NOMO-1 treated with dmso at 0.1 percent for 144 hours (cell line): ENCODE measurements at regions not wholly inside any gene's neighbourhood (a gene's known extent, or its start where the extent isn't known, plus 50 kb on each side); places are given as distances from the start of the nearest gene placed in this dataset.
A peak's percentile ranks its signal among the peaks of the same experiment; 100 is the strongest.

ENCODE experiments used
- DNase-seq: peaks from one replicate; lab custom pipeline; 2025; ENCODE audit not compliant: unreplicated experiment; lab: John Stamatoyannopoulos, UW

DNA sequence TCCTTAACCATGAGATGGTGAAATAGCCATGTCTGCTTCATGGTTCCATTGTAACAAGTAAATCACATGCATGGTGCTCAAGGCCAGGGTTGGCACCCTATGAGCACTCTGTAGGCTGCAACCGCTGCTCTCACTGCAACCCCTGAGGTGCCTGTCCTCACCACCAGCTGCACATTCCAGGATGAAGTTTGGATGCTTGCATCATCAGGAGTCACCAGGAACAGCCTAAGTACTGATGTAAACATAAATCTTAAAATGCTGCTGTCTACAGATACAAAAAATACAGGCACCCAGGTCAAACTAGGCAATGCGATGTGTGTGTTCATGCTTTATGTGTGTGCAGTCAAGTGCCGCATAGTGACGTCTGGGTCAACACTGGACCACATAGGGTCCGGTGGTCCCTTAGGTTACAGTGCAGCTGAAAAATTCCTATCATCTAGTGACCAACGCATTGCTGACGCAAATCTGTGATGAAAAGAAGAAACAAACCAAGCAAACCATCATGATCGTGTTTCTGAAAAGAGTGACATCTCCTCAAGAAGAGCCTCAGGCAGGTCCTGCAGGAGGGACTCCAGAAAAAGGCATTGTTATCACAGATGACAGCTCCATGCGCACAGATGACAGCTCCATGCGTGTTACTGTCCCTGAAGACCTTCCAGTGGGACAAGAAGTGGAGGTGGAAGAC is 234.8 kb downstream of the AUH start:
- DNase-seq = no peak

DNA sequence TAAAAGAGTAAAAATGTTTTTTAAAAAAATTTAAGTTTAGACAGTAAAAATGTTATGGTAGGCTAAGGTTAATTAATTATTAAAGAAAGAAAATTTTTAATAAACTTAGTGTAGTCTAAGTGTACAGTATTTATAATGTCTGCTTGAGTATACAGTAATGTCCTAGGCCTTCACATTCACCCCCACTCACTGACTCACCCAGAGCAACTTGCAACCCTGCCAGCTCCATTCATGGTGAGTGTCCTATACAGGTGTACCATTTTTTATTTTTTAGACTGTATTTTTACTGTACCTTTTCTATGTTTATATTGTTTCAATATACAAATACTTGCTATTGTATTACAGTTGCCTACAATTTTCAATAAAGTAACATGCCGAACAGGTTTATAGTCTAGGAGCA is 234.1 kb downstream of the AUH start:
- no peak for DNase-seq

DNA sequence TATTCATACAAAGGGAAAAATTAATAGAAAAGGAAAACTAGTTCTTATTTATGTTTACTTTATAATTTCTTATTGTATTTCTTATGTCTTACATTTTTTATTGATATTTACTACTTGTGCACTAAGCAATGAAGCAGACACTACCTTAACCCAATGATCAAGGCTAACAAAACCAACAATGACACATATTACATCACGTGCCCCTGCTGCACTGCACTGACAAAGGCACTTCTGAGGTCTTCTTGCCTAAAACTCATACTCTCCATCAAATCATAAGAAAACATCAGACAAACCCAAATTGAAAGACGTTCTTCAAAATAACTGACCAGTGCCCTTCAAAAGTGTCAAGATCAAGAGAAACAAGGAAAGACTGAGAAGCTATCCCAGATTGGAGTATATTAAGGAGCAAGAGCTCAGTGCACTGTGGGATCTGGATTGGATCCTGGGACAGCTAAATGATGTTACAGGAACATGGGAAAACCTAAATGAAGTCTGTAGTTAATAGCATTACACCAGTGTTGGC is 230.9 kb downstream of the AUH start:
- DNase-seq = no peak

- peak; percentile 22 for DNase-seq
Observed at GRCh38 chr9:91131433-91131839, 230.3 kb downstream of the AUH start.

- no peak for DNase-seq
Observed at GRCh38 chr9:91132576-91133073, 229.1 kb downstream of the AUH start.

GRCh38 chr9:91134608-91135007 is 227.1 kb downstream of the AUH start:
- no peak for DNase-seq

DNA sequence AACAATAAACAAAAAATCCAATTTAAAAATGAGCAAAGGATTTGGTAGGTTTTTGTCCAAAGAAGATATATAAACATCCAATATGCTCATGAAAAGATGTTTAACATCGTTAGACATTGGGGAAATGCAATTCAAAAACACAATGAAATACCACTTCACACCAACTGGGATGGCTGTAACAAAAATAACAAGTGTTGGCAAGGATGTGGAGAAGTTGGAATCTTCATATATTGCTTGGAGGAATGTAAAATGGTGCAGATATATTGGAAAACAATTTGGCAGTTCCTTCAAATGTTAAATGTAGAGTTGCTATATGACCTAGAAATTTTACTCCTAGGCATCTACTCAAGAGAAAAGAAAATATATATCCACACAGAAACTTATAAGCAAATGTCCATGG is 224.3 kb downstream of the AUH start:
- DNase-seq = no peak

- no peak for DNase-seq
Observed at GRCh38 chr9:91138760-91139159, 223.0 kb downstream of the AUH start.

DNA sequence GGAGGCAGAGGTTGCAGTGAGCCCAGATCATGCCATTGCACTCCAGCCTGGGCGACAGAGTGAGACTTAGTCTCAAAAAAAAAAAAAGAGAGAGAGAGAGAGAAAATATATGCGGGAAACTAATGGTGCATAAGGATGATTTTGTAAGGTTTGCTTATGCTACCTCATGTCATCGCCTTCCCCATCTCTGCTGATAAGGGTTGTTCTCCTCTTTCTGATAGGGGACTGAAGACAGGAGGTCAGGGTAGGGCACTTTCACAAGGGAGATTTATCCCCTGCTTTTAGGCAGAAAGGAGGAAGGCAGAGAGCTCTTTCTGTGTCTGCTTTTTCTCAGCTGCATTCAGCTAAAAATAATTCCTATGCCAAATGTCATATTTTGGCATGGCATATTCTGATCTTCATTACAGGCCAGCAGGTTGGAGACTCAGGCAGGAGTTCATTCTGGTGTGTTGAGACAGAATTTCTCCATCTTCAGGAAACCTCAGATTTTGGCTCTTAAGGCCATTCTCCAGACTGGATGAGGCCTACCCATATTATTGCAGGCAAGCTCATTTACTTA is 220.2 kb downstream of the AUH start:
- DNase-seq = no peak

GRCh38 chr9:91143162-91143561 is 218.6 kb downstream of the AUH start:
- DNase-seq = no peak

- DNase-seq = no peak
Observed at GRCh38 chr9:91143642-91144041, 218.1 kb downstream of the AUH start.

GRCh38 chr9:91144769-91145168 is 216.9 kb downstream of the AUH start:
- DNase-seq = no peak

DNA sequence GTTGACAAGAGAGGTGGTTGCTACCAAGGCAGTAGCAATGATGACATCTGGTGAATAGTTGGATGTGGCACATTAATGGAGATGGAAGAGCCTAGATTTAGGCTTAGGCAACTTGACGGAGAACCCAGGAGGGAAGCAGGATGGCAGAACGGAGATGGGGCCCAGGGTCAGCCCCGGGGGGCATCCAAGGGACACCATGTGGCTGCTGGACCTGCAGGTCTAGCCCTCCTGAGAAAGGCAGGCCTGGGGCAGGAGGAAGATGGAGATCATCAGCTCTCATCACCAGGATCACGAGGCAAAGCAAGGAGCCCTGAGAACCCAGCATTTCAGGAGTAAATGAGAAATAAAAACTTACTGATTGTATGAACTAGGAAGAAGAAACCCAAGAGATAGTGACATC is 216.2 kb downstream of the AUH start:
- DNase-seq = no peak

GRCh38 chr9:91146391-91147019 is 215.2 kb downstream of the AUH start:
- no peak for DNase-seq

- DNase-seq = no peak
Observed at GRCh38 chr9:91147079-91147708, 214.5 kb downstream of the AUH start.

DNA sequence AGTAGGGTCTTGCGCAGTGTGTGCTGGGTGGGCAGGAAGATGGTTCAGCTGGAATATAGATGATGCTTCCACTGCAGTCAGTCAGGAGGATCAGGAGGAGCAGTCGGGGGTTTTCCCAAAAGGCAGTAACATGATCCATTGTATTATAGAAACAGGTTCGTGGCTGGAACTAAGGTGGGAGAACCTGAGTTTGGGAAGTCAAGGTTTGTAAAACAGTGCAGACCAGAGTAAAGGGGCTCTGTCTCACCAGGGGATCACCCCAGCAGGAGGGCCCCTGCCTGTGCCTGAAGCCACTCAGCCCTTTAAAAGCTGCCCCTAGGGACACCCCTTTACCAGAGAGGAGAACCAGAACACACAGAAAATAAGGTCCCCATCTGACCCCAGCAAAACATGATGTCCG is 213.4 kb downstream of the AUH start:
- DNase-seq = no peak

DNA sequence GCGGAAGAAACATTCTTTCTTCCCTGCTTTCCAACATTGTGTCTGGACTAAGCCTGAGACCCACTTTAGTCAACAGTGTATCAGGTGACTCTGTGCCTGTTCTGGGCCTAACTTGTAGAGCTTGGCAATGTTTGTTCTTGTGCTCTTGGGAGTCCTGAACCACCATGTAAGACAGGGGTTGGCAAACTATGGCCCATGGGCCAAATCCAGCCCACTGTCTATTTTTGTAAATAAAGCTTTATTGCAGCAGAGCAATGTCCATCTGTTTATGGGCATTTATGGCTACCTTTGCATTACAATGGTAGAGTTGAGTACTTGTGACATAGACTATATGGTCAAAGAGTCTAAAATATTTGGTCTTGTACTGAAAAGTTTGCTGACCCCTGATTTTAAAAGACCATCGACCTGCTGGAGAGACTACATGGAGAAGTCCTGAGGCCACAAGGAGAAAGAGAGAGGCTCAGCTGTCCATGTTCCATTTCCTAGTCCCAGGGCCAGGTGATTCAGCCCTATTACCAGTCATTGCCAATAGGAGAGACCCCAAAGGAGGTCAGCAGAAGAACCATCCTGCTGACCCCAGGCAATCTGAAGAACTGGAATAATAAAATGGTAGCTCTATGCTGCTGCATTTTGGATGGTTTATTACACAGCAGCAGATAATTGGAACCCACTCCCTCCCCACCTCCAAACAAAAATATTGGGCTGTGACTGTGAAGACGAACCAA is 211.3 kb downstream of the AUH start:
- DNase-seq = no peak

GRCh38 chr9:91150998-91151717 is 210.6 kb downstream of the AUH start:
- peak; percentile 54 for DNase-seq

DNA sequence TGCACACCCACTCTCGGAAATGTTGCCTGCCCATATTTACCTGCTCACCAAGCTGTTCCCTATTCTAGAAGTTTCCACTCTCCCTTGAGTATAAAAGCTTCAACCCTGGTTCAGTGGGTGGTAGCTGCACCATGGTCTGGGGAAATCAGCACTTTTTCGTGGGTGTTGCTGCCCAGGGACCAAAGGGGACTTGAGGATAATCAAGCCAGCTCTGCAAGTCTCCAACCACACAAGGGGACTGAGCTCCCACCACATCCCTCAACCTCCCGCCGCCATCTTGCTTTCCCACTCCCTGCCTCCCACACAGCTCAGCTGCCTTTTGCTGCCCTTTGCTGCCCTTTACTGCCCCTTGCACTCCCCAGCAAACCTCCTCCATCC is 210.0 kb downstream of the AUH start:
- DNase-seq = no peak

GRCh38 chr9:91154686-91155085 is 207.0 kb downstream of the AUH start:
- DNase-seq = no peak

DNA sequence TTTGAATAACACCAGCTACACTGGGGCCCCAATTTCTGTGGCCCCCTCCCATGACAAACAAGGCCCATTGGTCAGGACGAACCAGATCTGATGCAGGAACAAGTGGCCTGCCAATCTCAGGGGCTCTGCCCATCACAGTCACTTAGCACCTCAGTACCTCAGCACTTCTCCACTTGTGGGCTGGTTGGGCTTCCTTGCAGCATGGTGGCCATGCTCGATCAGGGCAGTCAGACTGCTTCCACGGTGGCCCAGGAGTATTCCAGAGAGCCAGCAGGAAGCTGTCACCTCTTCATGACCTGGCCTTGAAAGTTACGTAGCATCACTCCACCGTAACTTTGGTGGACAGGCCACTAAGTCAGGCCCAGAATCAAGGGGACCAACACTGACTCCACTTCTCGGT is 206.5 kb downstream of the AUH start:
- no peak for DNase-seq
